Uterus (tissue), 3 donors: ENCODE measurements at regions not wholly inside any gene's neighbourhood (a gene's known extent, or its start where the extent isn't known, plus 50 kb on each side); places are given as distances from the start of the nearest gene placed in this dataset.

Experiments used
- DNase-seq, 2 donors: peaks; one replicate each; pipeline ENCODE4 v3.0.0-alpha.2; 2019 to 2020
- H3K27ac ChIP-seq, 2 donors: fragments of 200-600 bp; sonication (generic); 1 replicate in 1 of 2; 2 replicates in 1 of 2; pipeline ENCODE4 v1.5.1; 2016 to 2018
- H3K27me3 ChIP-seq, 2 donors: fragments of 200-600 bp; sonication (generic); one replicate each; pipeline ENCODE4 v1.5.1; 2018 to 2019; ENCODE audit warnings: control low read depth in 1 of 2
- H3K36me3 ChIP-seq, 2 donors: fragments of 200-600 bp; sonication (generic); one replicate each; pipeline ENCODE4 v1.5.1; 2019; ENCODE audit warnings: control low read depth in 1 of 2
- H3K4me1 ChIP-seq, 2 donors: fragments of 200-600 bp; sonication (generic); one replicate each; pipeline ENCODE4 v1.5.1; 2018 to 2019; ENCODE audit warnings: control low read depth in 1 of 2
- H3K4me3 ChIP-seq, 2 donors: fragments of 200-600 bp; sonication (generic); 1 replicate in 1 of 2; 2 replicates in 1 of 2; pipeline ENCODE4 v1.5.1; 2018 to 2019; ENCODE audit warnings: mild to moderate bottlenecking in 1 of 2
- H3K9me3 ChIP-seq, 2 donors: fragments of 200-600 bp; sonication (generic); one replicate each; pipeline ENCODE4 v1.5.1; 2019; ENCODE audit warnings: control low read depth in 1 of 2
- POLR2A ChIP-seq, 2 donors: fragments of 450-650 bp; IDR thresholded peaks; one replicate each; pipeline ENCODE4 v1.6.1; 2016; ENCODE audit warnings: antibody characterized with exemption in 2 of 2, mild to moderate bottlenecking in 1 of 2, moderate library complexity in 1 of 2
- intact Hi-C: fragments of 100-400 bp; cut with DNase I; formaldehyde crosslinking; loops from one replicate; pipeline ENCODE4 v1.15.1; 2023; ENCODE audit warnings: low total_unique reads
- TF ChIP-seq, protein P1 (sequence below), 4 experiments: fragments of 200-600 bp in 2 of 4; fragments of 450-650 bp in 2 of 4; sonication (generic) in 2 of 4; IDR thresholded peaks; one replicate each; pipeline ENCODE4 v1.5.1; 2016 to 2019; ENCODE audit warnings: antibody characterized with exemption in 4 of 4, mild to moderate bottlenecking in 2 of 4, moderate library complexity in 1 of 4
- donor health status: DM: yes; HTN: yes; CAD: no.

- Histone ChIP-seq H3K4me1 (no peaks in the 10 kb centered on the region), H3K4me3 (no peak overlapping the region), H3K27ac (no peak overlapping the region), H3K36me3 (no peaks in the 10 kb centered on the region), H3K9me3 (no peaks in the 10 kb centered on the region), H3K27me3 (no peaks in the 10 kb centered on the region)
- no peak for DNase-seq
- intact Hi-C loops = no loop called here
- TF ChIP-seq POLR2A (IDR thresholded peaks at IDR 0.05) = no peak
- TF ChIP-seq, protein P1, sequence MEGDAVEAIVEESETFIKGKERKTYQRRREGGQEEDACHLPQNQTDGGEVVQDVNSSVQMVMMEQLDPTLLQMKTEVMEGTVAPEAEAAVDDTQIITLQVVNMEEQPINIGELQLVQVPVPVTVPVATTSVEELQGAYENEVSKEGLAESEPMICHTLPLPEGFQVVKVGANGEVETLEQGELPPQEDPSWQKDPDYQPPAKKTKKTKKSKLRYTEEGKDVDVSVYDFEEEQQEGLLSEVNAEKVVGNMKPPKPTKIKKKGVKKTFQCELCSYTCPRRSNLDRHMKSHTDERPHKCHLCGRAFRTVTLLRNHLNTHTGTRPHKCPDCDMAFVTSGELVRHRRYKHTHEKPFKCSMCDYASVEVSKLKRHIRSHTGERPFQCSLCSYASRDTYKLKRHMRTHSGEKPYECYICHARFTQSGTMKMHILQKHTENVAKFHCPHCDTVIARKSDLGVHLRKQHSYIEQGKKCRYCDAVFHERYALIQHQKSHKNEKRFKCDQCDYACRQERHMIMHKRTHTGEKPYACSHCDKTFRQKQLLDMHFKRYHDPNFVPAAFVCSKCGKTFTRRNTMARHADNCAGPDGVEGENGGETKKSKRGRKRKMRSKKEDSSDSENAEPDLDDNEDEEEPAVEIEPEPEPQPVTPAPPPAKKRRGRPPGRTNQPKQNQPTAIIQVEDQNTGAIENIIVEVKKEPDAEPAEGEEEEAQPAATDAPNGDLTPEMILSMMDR (IDR thresholded peaks at IDR 0.05) = no peak
Observed at GRCh38 chr12:67873355-67873754, 115.9 kb upstream of the IFNG-AS1 start.

- no peak for DNase-seq
- Histone ChIP-seq H3K4me3 (no peak overlapping the region), H3K9me3 (no peaks in the 10 kb centered on the region), H3K36me3 (no peaks in the 10 kb centered on the region), H3K27me3 (no peaks in the 10 kb centered on the region), H3K4me1 (no peaks in the 10 kb centered on the region), H3K27ac (no peak overlapping the region)
- intact Hi-C loops = no loop called here
- TF ChIP-seq, protein P1 (IDR thresholded peaks at IDR 0.05) = no peak
- no peak for TF ChIP-seq POLR2A (IDR thresholded peaks at IDR 0.05)
Observed at GRCh38 chr12:67876305-67876915, 112.8 kb upstream of the IFNG-AS1 start.

GRCh38 chr12:67877727-67878126, 111.5 kb upstream of the IFNG-AS1 start:
- intact Hi-C loops = no loop called here
- H3K36me3 ChIP-seq = no peaks in the 10 kb centered on the region
- no peaks in the 10 kb centered on the region for H3K9me3 ChIP-seq
- H3K4me1 ChIP-seq = no peaks in the 10 kb centered on the region
- H3K4me3 ChIP-seq = no peak overlapping the region
- no peak overlapping the region for H3K27ac ChIP-seq
- DNase-seq = no peak
- H3K27me3 ChIP-seq = no peaks in the 10 kb centered on the region
- TF ChIP-seq, protein P1 (IDR thresholded peaks at IDR 0.05) = no peak
- TF ChIP-seq POLR2A (IDR thresholded peaks at IDR 0.05) = no peak

DNA sequence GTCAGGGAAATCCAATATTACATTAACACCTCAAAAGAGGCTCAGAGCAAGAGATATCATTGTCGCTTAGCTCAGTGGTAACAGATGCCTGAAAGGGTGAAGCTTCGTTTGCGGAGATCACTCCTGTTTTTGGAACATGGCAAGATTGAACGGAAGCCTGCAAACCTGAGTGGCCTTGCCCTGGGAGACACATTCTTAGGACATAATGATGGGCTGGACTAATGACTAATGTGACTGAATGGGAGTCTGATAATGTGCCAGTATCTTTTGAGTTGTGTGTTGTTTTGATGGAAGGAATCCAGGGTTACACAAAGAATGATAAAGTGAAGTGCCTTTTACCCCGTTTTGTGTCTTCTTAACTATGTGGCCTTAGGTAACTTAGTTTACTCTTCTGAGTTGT, 109.3 kb upstream of the IFNG-AS1 start:
- intact Hi-C loops = no loop called here
- TF ChIP-seq POLR2A (IDR thresholded peaks at IDR 0.05) = no peak
- TF ChIP-seq, protein P1 (IDR thresholded peaks at IDR 0.05) = no peak

GRCh38 chr12:67881565-67881964, 107.7 kb upstream of the IFNG-AS1 start:
- Histone ChIP-seq H3K36me3 (no peaks in the 10 kb centered on the region), H3K9me3 (no peaks in the 10 kb centered on the region), H3K27ac (no peak overlapping the region), H3K4me3 (no peak overlapping the region), H3K27me3 (no peaks in the 10 kb centered on the region), H3K4me1 (peaks cover 0 to 5% of the 10 kb centered on the region in 2 donors)
- intact Hi-C loops = no loop called here
- TF ChIP-seq, protein P1 (IDR thresholded peaks at IDR 0.05) = no peak
- TF ChIP-seq POLR2A (IDR thresholded peaks at IDR 0.05) = no peak
- no peak for DNase-seq

More for the DNA sequence above, 109.3 kb upstream of the IFNG-AS1 start:
- no peak overlapping the region for H3K27ac ChIP-seq
- no peak overlapping the region for H3K4me3 ChIP-seq
- H3K4me1 ChIP-seq = peaks cover 0 to 5% of the 10 kb centered on the region in 2 donors
- no peaks in the 10 kb centered on the region for H3K36me3 ChIP-seq
- no peaks in the 10 kb centered on the region for H3K9me3 ChIP-seq
- no peak for DNase-seq
- no peaks in the 10 kb centered on the region for H3K27me3 ChIP-seq
